Heart right ventricle (tissue), 16 donors: ENCODE measurements at regions not wholly inside any gene's neighbourhood (a gene's known extent, or its start where the extent isn't known, plus 50 kb on each side); places are given as distances from the start of the nearest gene placed in this dataset.
A peak's percentile ranks its signal among the peaks of the same experiment; 100 is the strongest.

ENCODE experiments used
- ATAC-seq, 8 donors: fragments of 200-7000 bp; cut with Tn5 transposase; one replicate each; pipeline ENCODE4 v1.9.1; 2020; ENCODE audit warnings: mild to moderate bottlenecking in 8 of 8, moderate library complexity in 8 of 8, moderate number of reproducible peaks in 1 of 8
- DNase-seq, 2 donors: peaks; one replicate each; pipeline ENCODE4 v3.0.0-alpha.2; 2020
- H3K27ac ChIP-seq, 10 donors: fragments of 200-600 bp; sonication (generic) in 2 of 10; one replicate each; pipeline versions ENCODE4 v1.5.0 to v1.8.0; 2020 to 2022; ENCODE audit warnings: mild to moderate bottlenecking in 3 of 10
- H3K27me3 ChIP-seq, 7 donors: fragments of 200-600 bp; one replicate each; pipeline ENCODE4 v1.8.0; 2021 to 2022; ENCODE audit warnings: mild to moderate bottlenecking in 2 of 7
- H3K36me3 ChIP-seq, 9 donors: fragments of 200-600 bp; sonication (generic) in 1 of 9; one replicate each; pipeline versions ENCODE4 v1.5.0 to v1.8.0; 2020 to 2022; ENCODE audit warnings: mild to moderate bottlenecking in 2 of 9
- H3K4me1 ChIP-seq, 9 donors: fragments of 200-600 bp; sonication (generic) in 1 of 9; one replicate each; pipeline versions ENCODE4 v1.5.0 to v1.8.0; 2020 to 2022; ENCODE audit warnings: mild to moderate bottlenecking in 4 of 9
- H3K4me3 ChIP-seq, 10 donors: fragments of 200-600 bp; sonication (generic) in 2 of 10; one replicate each; pipeline versions ENCODE4 v1.5.0 to v1.8.0; 2020 to 2022; ENCODE audit warnings: mild to moderate bottlenecking in 7 of 10, moderate library complexity in 2 of 10
- H3K9me3 ChIP-seq, 11 donors: fragments of 200-600 bp in 10 of 11; sonication (generic) in 2 of 11; one replicate each; pipeline versions ENCODE4 v1.5.0 to v1.8.0; 2013 to 2022; ENCODE audit warnings: mild to moderate bottlenecking in 2 of 11, control low read depth in 1 of 11, moderate library complexity in 1 of 11
- CTCF ChIP-seq, 9 donors: fragments of 200-600 bp; sonication (generic) in 2 of 9; IDR thresholded peaks; one replicate each; pipeline versions ENCODE4 v1.5.0 to v1.8.0; 2021 to 2022; ENCODE audit warnings: antibody characterized with exemption in 9 of 9, mild to moderate bottlenecking in 5 of 9, moderate library complexity in 1 of 9
- WGBS, 2 donors: extraction: QIAGEN DNeasy Blood & Tissue Kit; methylation state at CpG; one replicate each; pipeline ENCODE4 v1.1.7; 2013; ENCODE audit warnings: inconsistent platforms in 1 of 2; 5-methylcytosine and 5-hydroxymethylcytosine counted together
- intact Hi-C, 10 donors: fragments of 100-400 bp; cut with DNase I; formaldehyde crosslinking; loops; one replicate each; pipeline versions ENCODE4 v1.11.1 to v1.14.2; 2022
- donor health status: Arrhythmogenic right ventricular cardiomyopathy.
- donor health status: ischemic (EF 13 %, LVEDD 7.1; RV severe dilation, severe dysfunction).
- donor health status: healthy with polysubstance abuse.
- donor health status: DM: no; HTN: yes; CAD: no.
- donor health status: DM: no; HTN: no; CAD: no.
- donor health status: ischemic (EF 25% LVEDD 6.9; RV normal size, moderate dysfunction).
- donor health status: ischemic (EF 25% LVEDD 5.7; RV mildly dilated, moderate dysfunction).
- donor health status: healthy.
- donor health status: DM: yes; HTN: yes; CAD: no.
- donor health status: Ischemic cardiomyopathy.
- donor health status: ischemic (EF 35%, LVEDD 5.7; RV mildly dilated, moderate dysfunction).
- donor health status: nonischemic (EF 11% LVEDD 7.7; RV severe dilation, severe dysfunction).
- donor health status: DM: yes; HTN: yes; CAD: no.
- donor health status: PGD.
- donor health status: ischemic (EF 29% LVEDD 5.4; RV normal size, mild dysfunction).
- donor health status: nonischemic (EF 23%, LVEDD 6.1; RV moderate dilation, normal function).

- TF ChIP-seq CTCF (IDR thresholded peaks at IDR 0.05) = no peak
- Histone ChIP-seq H3K9me3 (peaks cover 0 to 8% (median 0%) of the 10 kb centered on the region in 11 donors), H3K27me3 (no peaks in the 10 kb centered on the region), H3K4me3 (no peak overlapping the region), H3K4me1 (peaks cover 0 to 6% (median 0%) of the 10 kb centered on the region in 9 donors), H3K36me3 (no peaks in the 10 kb centered on the region), H3K27ac (no peak overlapping the region)
- intact Hi-C loops = no loop called here
- DNase-seq = no peak
- WGBS, 2 donors = 92 to 94% methylated on average over 9 of the region's 9 CpGs
- no peak for ATAC-seq
Measured at GRCh38 chr14:58964598-58964928, 223.9 kb upstream of the DAAM1 start.

GRCh38 chr14:58965601-58966000 is 222.9 kb upstream of the DAAM1 start:
- peaks cover 0 to 8% (median 0%) of the 10 kb centered on the region in 11 donors for H3K9me3 ChIP-seq
- H3K27me3 ChIP-seq = no peaks in the 10 kb centered on the region
- DNase-seq (no peak), ATAC-seq (no peak)
- H3K27ac ChIP-seq = no peak overlapping the region
- peaks cover 0 to 10% (median 3%) of the 10 kb centered on the region in 9 donors for H3K4me1 ChIP-seq
- H3K36me3 ChIP-seq = no peaks in the 10 kb centered on the region
- WGBS, 2 donors = 73 to 74% methylated on average over 1 of the region's 1 CpG
- H3K4me3 ChIP-seq = no peak overlapping the region
- intact Hi-C loops = no loop called here
- TF ChIP-seq CTCF (IDR thresholded peaks at IDR 0.05) = no peak

GRCh38 chr14:58966997-58967396 is 221.5 kb upstream of the DAAM1 start:
- peaks cover 0 to 11% (median 6%) of the 10 kb centered on the region in 9 donors for H3K4me1 ChIP-seq
- no peaks in the 10 kb centered on the region for H3K36me3 ChIP-seq
- H3K9me3 ChIP-seq = peaks cover 0 to 8% (median 0%) of the 10 kb centered on the region in 11 donors
- no peak overlapping the region for H3K4me3 ChIP-seq
- TF ChIP-seq CTCF (IDR thresholded peaks at IDR 0.05) = no peak
- no peak overlapping the region for H3K27ac ChIP-seq
- ATAC-seq = no peak
- DNase-seq = no peak
- 69 to 87% methylated on average over 4 of the region's 4 CpGs for WGBS, 2 donors
- no peaks in the 10 kb centered on the region for H3K27me3 ChIP-seq
- intact Hi-C loops = no loop called here

- H3K4me3 ChIP-seq = no peak overlapping the region
- DNase-seq (no peak), ATAC-seq (peak in 2 of 8 donors; percentile 20 to 44)
- no peaks in the 10 kb centered on the region for H3K36me3 ChIP-seq
- intact Hi-C loops = loop anchor here in 1 of 10 donors (10.0 kb wide), 1 partner anchor 165 kb away; no protein-coding TSS in a partner anchor
- WGBS, 2 donors = 61 to 63% methylated on average over 10 of the region's 10 CpGs
- peak overlapping the region in 3 of 10 donors; percentile 4 to 27 (median 7) for H3K27ac ChIP-seq
- H3K27me3 ChIP-seq = no peaks in the 10 kb centered on the region
- TF ChIP-seq CTCF (IDR thresholded peaks at IDR 0.05) = no peak
- H3K9me3 ChIP-seq = peaks cover 0 to 19% (median 0%) of the 10 kb centered on the region in 11 donors
- peaks cover 0 to 15% (median 6%) of the 10 kb centered on the region in 9 donors for H3K4me1 ChIP-seq
Measured at GRCh38 chr14:58969951-58970751, 218.3 kb upstream of the DAAM1 start.
